Keratinocyte (primary cell): ENCODE measurements at regions not wholly inside any gene's neighbourhood (a gene's known extent, or its start where the extent isn't known, plus 50 kb on each side); places are given as distances from the start of the nearest gene placed in this dataset.

Source experiments
- EZH2 ChIP-seq: IDR thresholded peaks from one replicate; pipeline ENCODE4 v1.6.1; 2012; ENCODE audit warnings: inconsistent platforms, mild to moderate bottlenecking, low read length, moderate library complexity
- TF ChIP-seq, protein P1 (sequence below), 3 experiments: IDR thresholded peaks in 1 of 3; conservative IDR thresholded peaks in 1 of 3; optimal IDR thresholded peaks in 1 of 3; 2 replicates in 2 of 3; 3 replicates in 1 of 3; pipeline versions ENCODE3 to v1.5.1; 2011; ENCODE audit warnings: low read length in 3 of 3, mild to moderate bottlenecking in 3 of 3, moderate library complexity in 2 of 3, control low read depth in 1 of 3, inconsistent platforms in 1 of 3; ENCODE audit not compliant: insufficient read depth in 2 of 3; ENCODE audit errors: extremely low read depth in 1 of 3

DNA sequence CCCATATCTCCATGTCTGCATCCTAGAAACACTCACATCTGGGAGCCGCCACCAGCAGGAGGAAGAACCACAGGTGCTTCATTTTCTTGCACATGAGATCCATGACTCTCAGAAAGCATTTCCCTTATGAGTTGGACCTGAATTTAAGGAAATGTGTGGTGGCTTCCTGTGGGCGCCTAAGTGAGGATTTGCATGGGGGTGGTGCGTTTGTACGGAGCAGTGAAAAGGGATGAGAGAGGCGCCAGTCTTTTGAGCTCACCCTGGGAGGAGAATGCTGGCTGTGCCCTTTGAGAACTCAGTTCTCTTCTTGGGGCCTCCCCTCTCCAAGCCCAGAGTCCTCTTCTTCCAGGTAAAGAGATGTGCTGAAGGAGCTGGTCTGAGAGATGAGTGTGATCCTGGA, 895.7 kb downstream of the TMEM121 start:
- TF ChIP-seq, protein P1, sequence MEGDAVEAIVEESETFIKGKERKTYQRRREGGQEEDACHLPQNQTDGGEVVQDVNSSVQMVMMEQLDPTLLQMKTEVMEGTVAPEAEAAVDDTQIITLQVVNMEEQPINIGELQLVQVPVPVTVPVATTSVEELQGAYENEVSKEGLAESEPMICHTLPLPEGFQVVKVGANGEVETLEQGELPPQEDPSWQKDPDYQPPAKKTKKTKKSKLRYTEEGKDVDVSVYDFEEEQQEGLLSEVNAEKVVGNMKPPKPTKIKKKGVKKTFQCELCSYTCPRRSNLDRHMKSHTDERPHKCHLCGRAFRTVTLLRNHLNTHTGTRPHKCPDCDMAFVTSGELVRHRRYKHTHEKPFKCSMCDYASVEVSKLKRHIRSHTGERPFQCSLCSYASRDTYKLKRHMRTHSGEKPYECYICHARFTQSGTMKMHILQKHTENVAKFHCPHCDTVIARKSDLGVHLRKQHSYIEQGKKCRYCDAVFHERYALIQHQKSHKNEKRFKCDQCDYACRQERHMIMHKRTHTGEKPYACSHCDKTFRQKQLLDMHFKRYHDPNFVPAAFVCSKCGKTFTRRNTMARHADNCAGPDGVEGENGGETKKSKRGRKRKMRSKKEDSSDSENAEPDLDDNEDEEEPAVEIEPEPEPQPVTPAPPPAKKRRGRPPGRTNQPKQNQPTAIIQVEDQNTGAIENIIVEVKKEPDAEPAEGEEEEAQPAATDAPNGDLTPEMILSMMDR (optimal IDR thresholded peaks at IDR 0.05 in 1 of 3, IDR thresholded peaks at IDR 0.05 in 1 of 3, conservative IDR thresholded peaks at IDR 0.05 in 1 of 3; ENCODE audit: extremely low read depth in 1 of 3, insufficient read depth in 2 of 3, low read length in 3 of 3), result no peak
- TF ChIP-seq EZH2, result no peak
